ENCODE measurements at regions not wholly inside any gene's neighbourhood (a gene's known extent, or its start where the extent isn't known, plus 50 kb on each side); places are given as distances from the start of the nearest gene placed in this dataset.

GRCh38 chr14:43855556-43855955, 651.5 kb downstream of the FSCB start:
- no peak for DNase-seq (ENCODE audit: low spot score)
- TF ChIP-seq CTCF (IDR thresholded peaks at IDR 0.05; ENCODE audit: extremely low read depth, missing control alignments): no peak

- no peak for TF ChIP-seq CTCF (IDR thresholded peaks at IDR 0.05; ENCODE audit: extremely low read depth, missing control alignments)
- DNase-seq (ENCODE audit: low spot score): no peak
Measured at GRCh38 chr14:43853541-43853940, 653.5 kb downstream of the FSCB start.

- no peak for TF ChIP-seq CTCF (IDR thresholded peaks at IDR 0.05; ENCODE audit: extremely low read depth, missing control alignments)
- no peak for DNase-seq (ENCODE audit: low spot score)
Measured at GRCh38 chr14:43803076-43803689, 703.9 kb downstream of the FSCB start.

- TF ChIP-seq CTCF (IDR thresholded peaks at IDR 0.05; ENCODE audit: extremely low read depth, missing control alignments): no peak
- no peak for DNase-seq (ENCODE audit: low spot score)
Measured at GRCh38 chr14:43795600-43796228, 711.4 kb downstream of the FSCB start.

- DNase-seq (ENCODE audit: low spot score): no peak
- no peak for TF ChIP-seq CTCF (IDR thresholded peaks at IDR 0.05; ENCODE audit: extremely low read depth, missing control alignments)
Measured at GRCh38 chr14:43793579-43793978, 713.5 kb downstream of the FSCB start.

- TF ChIP-seq CTCF (IDR thresholded peaks at IDR 0.05; ENCODE audit: extremely low read depth, missing control alignments): no peak
- no peak for DNase-seq (ENCODE audit: low spot score)
Measured at GRCh38 chr14:43792980-43793379, 714.1 kb downstream of the FSCB start.

- DNase-seq (ENCODE audit: low spot score): no peak
- no peak for TF ChIP-seq CTCF (IDR thresholded peaks at IDR 0.05; ENCODE audit: extremely low read depth, missing control alignments)
Measured at GRCh38 chr14:43790681-43791080, 716.4 kb downstream of the FSCB start.

Measured in GM20000 (cell line).